ENCODE measurements at regions not wholly inside any gene's neighbourhood (a gene's known extent, or its start where the extent isn't known, plus 50 kb on each side); places are given as distances from the start of the nearest gene placed in this dataset.

DNA sequence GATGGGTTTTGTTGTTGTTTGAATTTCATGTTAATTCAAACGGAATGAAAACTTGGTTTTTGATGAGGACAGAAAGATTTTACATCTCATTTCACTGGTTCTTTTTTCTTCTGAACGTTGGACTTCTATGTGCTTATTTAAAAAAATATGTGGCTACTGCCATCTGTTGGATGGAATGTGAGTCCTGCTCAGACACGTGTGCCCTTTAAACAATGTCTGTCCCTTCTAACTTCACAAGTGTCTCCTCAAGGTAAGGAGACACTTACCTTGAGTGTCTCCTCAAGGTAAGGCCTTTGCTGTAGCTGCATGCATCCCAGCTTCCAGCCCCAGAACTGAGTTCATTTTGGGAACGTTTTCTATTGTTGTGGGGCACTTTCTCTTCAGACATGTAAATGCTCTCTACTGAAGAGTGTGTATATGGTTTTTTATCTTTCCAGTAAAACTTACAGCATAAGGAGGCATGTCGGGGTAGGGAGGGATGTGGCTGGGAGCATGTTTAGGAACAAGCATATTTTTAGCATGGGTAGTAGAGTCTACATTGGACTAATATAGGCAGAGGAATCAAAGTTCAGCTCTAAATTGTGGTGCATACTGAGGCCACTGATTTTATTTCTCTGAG is 63.1 kb upstream of the UBE3A start:
- peak in 1 of 2 experiments; percentile 11 for DNase-seq

DNA sequence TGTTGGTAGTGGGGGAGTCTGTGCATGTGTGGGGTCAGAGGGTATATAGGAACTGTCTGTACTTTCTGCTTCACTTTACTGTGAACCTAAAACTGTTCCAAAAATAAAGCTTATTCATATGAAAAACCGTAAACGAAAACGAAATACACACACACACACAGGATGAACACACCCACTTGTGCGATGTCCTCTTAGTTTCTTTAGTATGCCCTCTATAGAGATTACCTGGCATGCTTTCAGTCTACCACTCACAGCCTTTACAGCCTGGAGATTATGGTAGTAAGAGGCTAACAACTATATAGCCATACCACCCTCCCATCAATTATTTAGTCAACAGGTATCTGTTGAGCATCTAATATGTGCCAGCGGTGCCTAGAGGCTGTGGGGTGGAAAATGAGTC is 60.0 kb upstream of the UBE3A start:
- no peak for DNase-seq

DNA sequence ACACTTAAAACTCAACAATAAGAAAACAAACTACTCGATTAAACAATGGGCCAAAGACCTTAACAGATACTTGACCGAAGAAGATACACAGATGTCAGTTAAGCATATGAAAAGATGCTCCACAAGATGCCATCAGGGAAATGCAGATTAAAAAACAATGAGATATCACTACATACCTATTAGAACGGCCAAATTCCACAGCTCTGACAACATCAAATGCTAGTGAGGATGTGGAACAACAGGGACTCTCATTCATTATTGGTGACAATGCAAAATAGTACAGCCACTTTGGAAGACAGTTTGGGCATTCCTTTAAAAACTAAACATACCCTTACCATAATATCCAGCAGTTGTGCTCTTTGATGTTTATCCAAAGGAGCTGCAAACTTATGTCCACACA is 59.1 kb upstream of the UBE3A start:
- no peak for DNase-seq

DNA sequence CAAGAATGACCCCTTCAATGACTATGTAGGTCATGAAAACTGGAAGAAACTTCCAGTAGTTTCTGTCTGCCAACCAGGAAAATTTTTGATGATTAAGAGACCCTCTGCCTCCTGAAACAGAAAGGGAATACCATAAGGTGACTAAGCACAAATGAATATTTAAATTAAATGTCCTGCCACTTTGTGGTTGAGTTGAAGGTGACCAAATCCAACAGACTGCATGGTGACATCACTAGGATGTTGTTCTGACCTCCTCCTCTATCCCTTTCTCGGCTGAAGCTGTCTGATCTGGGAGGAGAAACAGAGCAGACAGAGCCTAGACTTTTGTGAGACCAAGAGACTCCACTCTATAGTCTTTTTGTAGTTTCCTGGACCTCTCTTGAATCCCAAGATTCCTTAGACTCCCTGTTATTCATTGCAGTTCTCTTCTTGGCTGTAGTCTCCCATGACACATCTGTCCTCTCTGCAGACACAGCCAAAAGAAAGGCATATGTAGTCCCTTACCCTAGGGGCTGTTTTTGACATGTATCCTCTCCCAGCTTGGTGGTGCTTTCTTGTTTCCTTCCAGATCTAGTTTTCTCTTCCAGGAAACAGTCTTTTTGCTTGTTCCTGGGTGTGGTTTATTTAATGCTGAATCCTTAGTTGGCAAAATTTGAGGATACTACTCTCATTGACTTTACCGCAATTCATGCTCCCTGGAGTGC is 55.2 kb upstream of the UBE3A start:
- DNase-seq = no peak

DNA sequence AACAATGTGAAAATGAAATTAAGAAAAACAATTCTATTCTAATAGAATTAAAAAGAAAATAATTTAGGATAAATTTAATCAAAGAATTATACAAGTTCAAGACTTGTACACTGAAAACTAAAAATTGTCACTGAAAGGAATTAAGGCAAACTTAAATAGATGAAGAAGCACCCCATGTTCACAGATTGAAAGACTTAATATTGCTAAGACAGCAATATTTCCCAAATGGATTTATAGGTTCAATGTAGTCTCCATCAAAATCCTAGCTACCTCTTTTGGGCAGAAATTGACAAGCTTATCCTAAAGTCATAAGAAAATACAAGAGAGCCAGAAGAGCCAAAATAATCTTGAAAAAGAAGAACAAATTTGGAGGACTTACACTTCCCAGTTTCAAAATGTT is 53.5 kb upstream of the UBE3A start:
- no peak for DNase-seq

All from NCI-H446 (cell line).